HEK293 (cell line): ENCODE measurements at regions not wholly inside any gene's neighbourhood (a gene's known extent, or its start where the extent isn't known, plus 50 kb on each side); places are given as distances from the start of the nearest gene placed in this dataset.

Experiments used
- CTCF ChIA-PET: fragments of 350-600 bp; formaldehyde crosslinking; extraction: SDS; loops from one replicate; lab custom pipeline; 2021; ENCODE audit warnings: antibody characterized with exemption; lab: Yijun Ruan, JAX
- POLR2A ChIA-PET: fragments of 300-600 bp; formaldehyde crosslinking; extraction: SDS; loops from one replicate; lab custom pipeline; 2020; ENCODE audit warnings: antibody characterized with exemption, inconsistent platforms; lab: Yijun Ruan, JAX
- H3K27ac ChIP-seq: fragments of 200-500 bp; sonication (Bioruptor generic); 2 replicates; pipeline ENCODE4 v1.5.1; 2014; ENCODE audit warnings: low read depth, low read length, control low read depth, inconsistent platforms; ENCODE audit errors: extremely low read depth
- H3K36me3 ChIP-seq, 2 experiments: fragments of 200-500 bp in 1 of 2; sonication (Bioruptor generic) in 1 of 2; 1 replicate in 1 of 2; 2 replicates in 1 of 2; pipeline ENCODE4 v1.5.1; 2014 to 2017; ENCODE audit warnings: inconsistent platforms in 2 of 2, low read length in 2 of 2; ENCODE audit not compliant: control insufficient read depth in 2 of 2, insufficient read depth in 1 of 2
- H3K4me1 ChIP-seq: fragments of 200-500 bp; sonication (Bioruptor generic); 2 replicates; pipeline ENCODE4 v1.5.1; 2014; ENCODE audit warnings: mild to moderate bottlenecking, low read length, inconsistent platforms; ENCODE audit not compliant: control insufficient read depth, insufficient read depth
- H3K4me3 ChIP-seq: 2 replicates; pipeline ENCODE4 v1.5.1; 2011; ENCODE audit warnings: low read depth, mild to moderate bottlenecking, control low read depth, low read length, moderate library complexity
- H3K9me3 ChIP-seq: fragments of 200-500 bp; sonication (Bioruptor generic); 2 replicates; pipeline ENCODE4 v1.5.1; 2014; ENCODE audit warnings: low read depth, low read length, inconsistent platforms; ENCODE audit not compliant: control insufficient read depth, insufficient read depth
- KLF17 ChIP-seq: fragments of 450-650 bp; formaldehyde crosslinking; IDR thresholded peaks from 2 replicates; pipeline ENCODE4 v1.5.1; 2016; ENCODE audit warnings: missing biosample characterization, missing genetic modification characterization
- KLF7 ChIP-seq: fragments of 450-650 bp; formaldehyde crosslinking; IDR thresholded peaks from 2 replicates; pipeline ENCODE4 v1.5.1; 2016; ENCODE audit warnings: missing biosample characterization, missing genetic modification characterization, borderline replicate concordance
- ZBTB20 ChIP-seq: fragments of 450-650 bp; formaldehyde crosslinking; IDR thresholded peaks from 2 replicates; pipeline ENCODE4 v1.5.1; 2016; ENCODE audit warnings: missing biosample characterization, missing genetic modification characterization
- ZBTB49 ChIP-seq: fragments of 450-650 bp; formaldehyde crosslinking; IDR thresholded peaks from 2 replicates; pipeline ENCODE4 v1.5.1; 2016; ENCODE audit warnings: missing biosample characterization, missing genetic modification characterization, low read depth
- ZFP41 ChIP-seq: fragments of 450-650 bp; formaldehyde crosslinking; IDR thresholded peaks from 2 replicates; pipeline ENCODE4 v1.5.1; 2016; ENCODE audit warnings: missing biosample characterization, missing genetic modification characterization, borderline replicate concordance
- ZNF10 ChIP-seq: fragments of 450-650 bp; formaldehyde crosslinking; IDR thresholded peaks from 2 replicates; pipeline ENCODE4 v1.5.1; 2017; ENCODE audit warnings: missing biosample characterization, missing genetic modification characterization
- ZNF23 ChIP-seq: fragments of 450-650 bp; formaldehyde crosslinking; IDR thresholded peaks from 2 replicates; pipeline ENCODE4 v1.5.1; 2016; ENCODE audit warnings: missing biosample characterization, missing genetic modification characterization, borderline replicate concordance
- ZNF335 ChIP-seq: fragments of 450-650 bp; formaldehyde crosslinking; conservative IDR thresholded peaks from 2 replicates; pipeline ENCODE4 v1.5.1; 2016; ENCODE audit warnings: missing biosample characterization, missing genetic modification characterization
- ZNF341 ChIP-seq: fragments of 450-650 bp; formaldehyde crosslinking; IDR thresholded peaks from 2 replicates; pipeline ENCODE4; 2016; ENCODE audit warnings: low read depth, missing biosample characterization, missing genetic modification characterization
- ZNF426 ChIP-seq: fragments of 450-650 bp; formaldehyde crosslinking; IDR thresholded peaks from 2 replicates; pipeline ENCODE4 v1.5.1; 2017; ENCODE audit warnings: missing biosample characterization, missing genetic modification characterization, mild to moderate bottlenecking, inconsistent platforms, moderate library complexity
- ZNF473 ChIP-seq: fragments of 450-650 bp; formaldehyde crosslinking; IDR thresholded peaks from 2 replicates; pipeline ENCODE4 v1.5.1; 2017; ENCODE audit warnings: missing biosample characterization, missing genetic modification characterization
- ZNF558 ChIP-seq: fragments of 450-650 bp; formaldehyde crosslinking; IDR thresholded peaks from 2 replicates; pipeline ENCODE4 v1.5.1; 2016; ENCODE audit warnings: missing biosample characterization, missing genetic modification characterization
- ZNF621 ChIP-seq: fragments of 450-650 bp; formaldehyde crosslinking; IDR thresholded peaks from 2 replicates; pipeline ENCODE4 v1.5.1; 2017; ENCODE audit warnings: missing biosample characterization, missing genetic modification characterization
- ZNF624 ChIP-seq: fragments of 450-650 bp; formaldehyde crosslinking; IDR thresholded peaks from 2 replicates; pipeline ENCODE4 v1.5.1; 2017; ENCODE audit warnings: missing biosample characterization, missing genetic modification characterization
- ZNF701 ChIP-seq: fragments of 450-650 bp; formaldehyde crosslinking; IDR thresholded peaks from 2 replicates; pipeline ENCODE4 v1.5.1; 2016; ENCODE audit warnings: missing biosample characterization, missing genetic modification characterization
- ZNF76 ChIP-seq: fragments of 450-650 bp; formaldehyde crosslinking; IDR thresholded peaks from 2 replicates; pipeline ENCODE4; 2016; ENCODE audit warnings: low read depth, missing biosample characterization, missing genetic modification characterization, borderline replicate concordance
- ZNF785 ChIP-seq: fragments of 450-650 bp; formaldehyde crosslinking; IDR thresholded peaks from 2 replicates; pipeline ENCODE4 v1.5.1; 2016; ENCODE audit warnings: missing biosample characterization, missing genetic modification characterization
- ZNF830 ChIP-seq: fragments of 450-650 bp; IDR thresholded peaks from 2 replicates; pipeline ENCODE4 v1.5.0; 2018; ENCODE audit warnings: missing biosample characterization, missing genetic modification characterization, low read depth, mild to moderate bottlenecking, moderate library complexity
- ZNF843 ChIP-seq: fragments of 450-650 bp; formaldehyde crosslinking; IDR thresholded peaks from 2 replicates; pipeline ENCODE4 v1.5.1; 2016; ENCODE audit warnings: missing biosample characterization, missing genetic modification characterization
- ZSCAN18 ChIP-seq: fragments of 450-650 bp; formaldehyde crosslinking; IDR thresholded peaks from 2 replicates; pipeline ENCODE4 v1.5.1; 2016; ENCODE audit warnings: missing biosample characterization, missing genetic modification characterization
- TF ChIP-seq, protein P1 (sequence below): fragments of 450-650 bp; formaldehyde crosslinking; IDR thresholded peaks from 2 replicates; pipeline ENCODE4 v1.5.1; 2016; ENCODE audit warnings: missing biosample characterization, missing genetic modification characterization
- TF ChIP-seq, protein P2 (sequence below): fragments of 450-650 bp; formaldehyde crosslinking; conservative IDR thresholded peaks from 2 replicates; pipeline ENCODE4 v1.5.1; 2016; ENCODE audit warnings: low read depth, missing biosample characterization, missing genetic modification characterization

DNA sequence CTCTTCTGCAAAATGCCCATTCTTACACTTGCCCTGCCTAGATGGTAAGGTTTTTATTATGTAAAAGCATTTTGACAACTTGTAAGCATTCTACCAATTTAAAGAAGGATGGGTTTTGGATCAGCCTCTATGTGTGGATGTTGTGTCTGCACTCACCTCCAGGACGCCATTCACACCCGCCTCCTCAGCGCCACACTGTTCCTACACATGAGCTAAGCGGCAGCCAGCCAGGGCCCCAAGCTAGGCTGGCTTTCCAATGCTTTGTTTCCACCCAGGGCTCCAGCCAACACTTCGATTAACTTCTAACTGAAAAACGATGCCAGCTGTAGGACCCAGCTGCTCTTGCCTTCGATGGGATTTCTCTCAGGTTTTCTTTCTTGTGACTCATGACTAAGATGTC, 73.3 kb upstream of the FZD7 start (continued):
- no peak for TF ChIP-seq ZNF341 (tag by site-specific recombination)
- TF ChIP-seq ZNF843 (tag by site-specific recombination) = no peak
- no peak for TF ChIP-seq ZNF558 (tag by site-specific recombination)
- TF ChIP-seq ZNF426 = no peak
- TF ChIP-seq ZNF624 (tag by site-specific recombination) = no peak
- TF ChIP-seq, protein P1, sequence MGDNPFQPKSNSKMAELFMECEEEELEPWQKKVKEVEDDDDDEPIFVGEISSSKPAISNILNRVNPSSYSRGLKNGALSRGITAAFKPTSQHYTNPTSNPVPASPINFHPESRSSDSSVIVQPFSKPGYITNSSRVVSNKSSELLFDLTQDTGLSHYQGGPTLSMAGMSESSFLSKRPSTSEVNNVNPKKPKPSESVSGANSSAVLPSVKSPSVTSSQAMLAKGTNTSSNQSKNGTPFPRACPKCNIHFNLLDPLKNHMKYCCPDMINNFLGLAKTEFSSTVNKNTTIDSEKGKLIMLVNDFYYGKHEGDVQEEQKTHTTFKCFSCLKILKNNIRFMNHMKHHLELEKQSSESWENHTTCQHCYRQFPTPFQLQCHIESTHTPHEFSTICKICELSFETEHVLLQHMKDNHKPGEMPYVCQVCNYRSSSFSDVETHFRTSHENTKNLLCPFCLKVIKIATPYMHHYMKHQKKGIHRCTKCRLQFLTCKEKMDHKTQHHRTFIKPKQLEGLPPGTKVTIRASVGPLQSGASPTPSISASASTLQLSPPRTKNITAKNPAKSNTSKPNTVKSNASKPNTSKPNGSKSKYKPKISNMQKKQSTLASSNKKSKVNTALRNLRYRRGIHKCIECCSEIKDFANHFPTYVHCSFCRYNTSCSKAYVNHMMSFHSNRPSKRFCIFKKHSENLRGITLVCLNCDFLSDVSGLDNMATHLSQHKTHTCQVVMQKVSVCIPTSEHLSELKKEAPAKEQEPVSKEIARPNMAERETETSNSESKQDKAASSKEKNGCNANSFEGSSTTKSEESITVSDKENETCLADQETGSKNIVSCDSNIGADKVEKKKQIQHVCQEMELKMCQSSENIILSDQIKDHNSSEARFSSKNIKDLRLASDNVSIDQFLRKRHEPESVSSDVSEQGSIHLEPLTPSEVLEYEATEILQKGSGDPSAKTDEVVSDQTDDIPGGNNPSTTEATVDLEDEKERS (tag by site-specific recombination) = no peak

DNA sequence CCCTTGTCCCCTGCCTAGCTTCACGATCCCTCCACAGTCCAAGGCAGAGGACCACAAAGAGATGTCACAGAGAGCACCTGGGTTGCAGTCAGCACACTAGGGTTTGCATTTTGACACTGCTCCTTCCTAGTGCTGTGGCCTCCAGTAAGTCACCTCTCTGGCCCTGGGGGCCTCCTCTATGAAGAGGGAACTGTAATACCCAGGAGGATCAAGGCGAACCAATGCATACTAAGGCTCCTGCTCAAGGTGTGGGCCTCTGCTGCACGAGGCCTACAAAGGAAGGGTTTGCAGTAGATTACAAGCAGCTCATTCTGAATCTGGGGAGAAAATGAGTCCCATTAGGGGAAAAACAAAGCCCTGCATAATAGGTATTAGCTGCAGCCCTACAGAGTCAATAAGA, 72.3 kb upstream of the FZD7 start:
- no peaks in the 10 kb centered on the region for H3K4me1 ChIP-seq
- H3K9me3 ChIP-seq = no peaks in the 10 kb centered on the region
- ChIA-PET POLR2A (no interaction called here), CTCF (interaction anchor here (0.9 kb wide), 1 partner anchor 96 kb away, joined by 3 read pairs; no protein-coding TSS in a partner anchor)
- no peak overlapping the region for H3K4me3 ChIP-seq
- H3K27ac ChIP-seq = no peak overlapping the region
- TF ChIP-seq ZBTB49 = no peak
- TF ChIP-seq ZNF335 (tag by site-specific recombination) = no peak
- no peak for TF ChIP-seq ZNF701 (tag by site-specific recombination)
- no peak for TF ChIP-seq ZBTB20 (tag by site-specific recombination)
- TF ChIP-seq ZSCAN18 (tag by site-specific recombination) = no peak
- TF ChIP-seq ZNF10 (tag by site-specific recombination) = no peak
- no peak for TF ChIP-seq ZNF76 (tag by site-specific recombination)
- no peak for TF ChIP-seq ZFP41
- TF ChIP-seq, protein P2, sequence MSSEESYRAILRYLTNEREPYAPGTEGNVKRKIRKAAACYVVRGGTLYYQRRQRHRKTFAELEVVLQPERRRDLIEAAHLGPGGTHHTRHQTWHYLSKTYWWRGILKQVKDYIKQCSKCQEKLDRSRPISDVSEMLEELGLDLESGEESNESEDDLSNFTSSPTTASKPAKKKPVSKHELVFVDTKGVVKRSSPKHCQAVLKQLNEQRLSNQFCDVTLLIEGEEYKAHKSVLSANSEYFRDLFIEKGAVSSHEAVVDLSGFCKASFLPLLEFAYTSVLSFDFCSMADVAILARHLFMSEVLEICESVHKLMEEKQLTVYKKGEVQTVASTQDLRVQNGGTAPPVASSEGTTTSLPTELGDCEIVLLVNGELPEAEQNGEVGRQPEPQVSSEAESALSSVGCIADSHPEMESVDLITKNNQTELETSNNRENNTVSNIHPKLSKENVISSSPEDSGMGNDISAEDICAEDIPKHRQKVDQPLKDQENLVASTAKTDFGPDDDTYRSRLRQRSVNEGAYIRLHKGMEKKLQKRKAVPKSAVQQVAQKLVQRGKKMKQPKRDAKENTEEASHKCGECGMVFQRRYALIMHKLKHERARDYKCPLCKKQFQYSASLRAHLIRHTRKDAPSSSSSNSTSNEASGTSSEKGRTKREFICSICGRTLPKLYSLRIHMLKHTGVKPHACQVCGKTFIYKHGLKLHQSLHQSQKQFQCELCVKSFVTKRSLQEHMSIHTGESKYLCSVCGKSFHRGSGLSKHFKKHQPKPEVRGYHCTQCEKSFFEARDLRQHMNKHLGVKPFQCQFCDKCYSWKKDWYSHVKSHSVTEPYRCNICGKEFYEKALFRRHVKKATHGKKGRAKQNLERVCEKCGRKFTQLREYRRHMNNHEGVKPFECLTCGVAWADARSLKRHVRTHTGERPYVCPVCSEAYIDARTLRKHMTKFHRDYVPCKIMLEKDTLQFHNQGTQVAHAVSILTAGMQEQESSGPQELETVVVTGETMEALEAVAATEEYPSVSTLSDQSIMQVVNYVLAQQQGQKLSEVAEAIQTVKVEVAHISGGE (tag by site-specific recombination) = no peak
- no peak for TF ChIP-seq ZNF473 (tag by site-specific recombination)
- no peak for TF ChIP-seq ZNF624 (tag by site-specific recombination)
- no peak for TF ChIP-seq KLF7 (tag by site-specific recombination)
- TF ChIP-seq KLF17 (tag by site-specific recombination) = no peak
- no peak for TF ChIP-seq ZNF23 (tag by site-specific recombination)
- no peak for TF ChIP-seq ZNF785
- TF ChIP-seq ZNF830 = no peak
- TF ChIP-seq ZNF621 (tag by site-specific recombination) = no peak
- no peaks in the 10 kb centered on the region for H3K36me3 ChIP-seq
